ENCODE measurements at regions not wholly inside any gene's neighbourhood (a gene's known extent, or its start where the extent isn't known, plus 50 kb on each side); places are given as distances from the start of the nearest gene placed in this dataset.

DNA sequence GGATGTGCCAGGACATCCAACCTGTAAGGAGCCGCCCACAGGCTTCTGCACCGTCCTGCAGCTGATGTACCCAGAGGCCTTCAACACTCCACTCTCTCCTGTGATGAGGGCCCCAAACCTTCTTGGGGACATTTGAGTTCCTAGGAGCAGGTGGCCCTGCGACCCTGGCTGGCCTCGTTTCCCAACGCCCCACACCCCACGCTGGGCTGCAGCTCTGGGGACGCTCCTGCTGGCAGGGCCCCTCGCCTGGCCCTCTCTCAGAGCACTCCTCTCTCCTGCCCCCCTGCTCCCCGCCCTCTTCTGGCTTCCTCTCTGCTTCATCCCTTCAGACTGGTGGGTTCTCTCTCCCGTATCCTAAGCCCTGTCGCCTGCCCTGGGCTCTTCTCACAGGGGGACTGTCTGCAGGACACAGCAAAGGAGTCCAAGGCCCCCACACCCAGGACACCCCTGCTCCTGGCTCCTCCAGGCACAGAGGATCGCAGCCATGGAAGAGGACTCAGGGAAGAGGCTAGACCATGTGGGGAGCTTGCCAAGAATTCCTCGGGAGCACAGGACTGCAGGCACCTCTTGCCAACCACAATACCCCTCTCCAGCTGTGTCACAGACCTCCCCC lies 541.4 kb downstream of the TCERG1L start:
- no peak for DNase-seq (ENCODE audit: low spot score)

- DNase-seq (ENCODE audit: low spot score): no peak
Measured at GRCh38 chr10:130771491-130771946, 540.0 kb downstream of the TCERG1L start.

DNA sequence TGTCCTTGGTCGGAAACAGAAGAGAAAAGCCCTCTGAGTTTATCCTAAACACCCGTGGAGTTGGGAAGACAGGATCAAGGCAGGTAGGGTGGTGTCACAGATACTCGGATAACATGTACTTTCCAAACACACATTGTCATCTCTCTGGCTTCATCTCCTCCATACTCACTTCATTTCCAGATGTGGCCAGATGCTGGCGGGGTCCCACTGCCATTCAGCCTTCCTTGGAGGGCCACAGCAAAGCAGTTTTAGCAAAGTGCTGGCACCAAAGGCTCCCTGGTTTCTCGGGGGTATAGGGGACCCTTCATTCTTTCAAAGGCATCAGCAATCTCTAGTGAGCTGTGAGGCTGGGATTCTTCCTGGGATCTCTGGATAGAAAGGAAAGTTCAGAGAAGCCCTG lies 539.5 kb downstream of the TCERG1L start:
- no peak for DNase-seq (ENCODE audit: low spot score)

DNA sequence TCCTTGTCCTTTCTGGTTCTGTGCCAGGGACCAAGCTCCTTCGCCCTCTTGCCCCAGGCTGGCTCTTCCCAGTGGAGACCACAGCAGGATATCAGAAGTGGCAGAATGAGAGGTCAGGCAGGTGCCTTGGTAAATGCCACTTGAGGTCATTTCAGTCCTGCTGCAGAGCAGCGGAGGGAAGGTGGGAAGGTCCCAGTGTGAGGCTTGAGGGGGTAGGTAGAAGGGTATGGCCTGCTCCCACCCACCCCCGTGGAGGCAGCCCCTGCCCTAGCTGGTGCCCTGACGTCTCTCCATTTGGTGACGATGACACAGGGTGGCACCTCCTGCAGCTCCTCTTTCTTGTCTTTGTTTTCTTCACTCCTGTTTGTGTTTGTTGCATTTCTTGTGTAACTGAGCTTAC lies 538.8 kb downstream of the TCERG1L start:
- DNase-seq (ENCODE audit: low spot score): no peak

DNA sequence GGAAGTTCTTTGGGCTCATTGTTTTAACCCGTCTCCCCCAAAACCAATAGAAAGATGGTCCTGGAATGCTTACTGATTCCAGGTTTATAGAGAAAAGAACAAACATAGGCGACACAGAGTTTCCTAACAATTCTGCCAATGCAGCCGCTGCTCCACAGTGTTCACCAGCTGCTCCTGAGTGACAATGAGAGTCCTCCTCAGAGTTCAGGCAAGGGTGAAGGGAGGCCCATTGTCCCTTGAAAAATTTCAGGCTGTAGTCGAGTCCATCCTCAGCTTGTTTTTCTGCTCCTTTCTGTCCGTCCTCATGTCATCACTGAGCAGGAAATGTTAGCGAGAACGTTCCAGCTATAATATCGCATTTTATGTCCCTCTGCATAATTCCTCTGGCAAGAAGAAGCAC lies 537.6 kb downstream of the TCERG1L start:
- DNase-seq (ENCODE audit: low spot score): no peak

DNA sequence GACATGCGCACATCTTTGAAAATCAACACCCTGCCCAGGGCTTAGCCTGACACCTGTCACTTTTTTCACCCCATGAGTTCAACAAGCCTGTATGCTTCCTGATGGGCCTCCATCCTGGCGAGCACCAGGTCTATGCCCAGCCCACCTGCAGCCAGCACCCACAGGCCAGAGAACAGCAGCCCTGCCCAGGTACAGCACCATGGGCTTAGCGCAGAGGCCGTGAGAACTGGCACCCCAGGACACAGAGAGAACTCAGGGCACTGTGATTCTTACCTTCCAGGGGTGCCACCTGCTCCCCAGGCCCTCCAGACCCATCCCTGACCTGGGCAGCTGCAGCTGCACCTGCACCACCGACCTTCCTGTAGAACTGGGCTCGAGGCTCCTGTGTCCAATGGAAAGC lies 536.6 kb downstream of the TCERG1L start:
- no peak for DNase-seq (ENCODE audit: low spot score)

GRCh38 chr10:130775311-130775710 lies 536.2 kb downstream of the TCERG1L start:
- DNase-seq (ENCODE audit: low spot score): no peak

- no peak for DNase-seq (ENCODE audit: low spot score)
Measured at GRCh38 chr10:130776724-130777123, 534.8 kb downstream of the TCERG1L start.

DNA sequence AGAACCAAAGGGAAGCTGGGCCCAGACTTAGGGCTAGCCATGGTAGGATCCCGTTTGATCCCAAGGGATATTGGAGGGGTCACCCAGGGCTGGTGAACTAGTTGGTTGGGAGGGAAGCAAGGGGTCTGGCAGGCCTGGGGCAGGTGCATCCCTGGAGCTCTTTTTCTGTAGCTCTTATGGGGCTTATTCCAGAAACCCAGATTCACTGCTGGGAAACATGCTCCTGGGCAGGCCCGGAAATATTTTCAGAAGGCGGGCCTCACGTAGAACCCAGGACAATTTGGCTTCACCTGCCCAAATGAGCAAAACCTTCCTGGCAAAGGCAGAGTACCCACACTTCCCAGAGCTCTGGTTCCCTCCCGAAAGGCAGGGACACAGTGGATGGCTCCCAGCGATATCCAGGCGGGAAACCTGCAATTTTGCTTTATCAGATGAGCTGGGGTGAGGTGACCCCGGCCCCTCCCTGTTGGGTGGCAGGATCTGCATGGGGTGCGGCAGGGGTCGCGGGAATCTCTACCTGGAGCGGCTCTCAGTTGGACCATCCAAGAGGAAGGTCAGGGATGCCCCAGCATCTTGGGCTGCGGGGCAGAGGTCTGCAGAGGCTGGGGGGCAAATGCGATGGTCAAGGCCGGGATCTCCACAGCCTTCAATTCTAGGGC lies 533.9 kb downstream of the TCERG1L start:
- DNase-seq (ENCODE audit: low spot score): no peak

DNA sequence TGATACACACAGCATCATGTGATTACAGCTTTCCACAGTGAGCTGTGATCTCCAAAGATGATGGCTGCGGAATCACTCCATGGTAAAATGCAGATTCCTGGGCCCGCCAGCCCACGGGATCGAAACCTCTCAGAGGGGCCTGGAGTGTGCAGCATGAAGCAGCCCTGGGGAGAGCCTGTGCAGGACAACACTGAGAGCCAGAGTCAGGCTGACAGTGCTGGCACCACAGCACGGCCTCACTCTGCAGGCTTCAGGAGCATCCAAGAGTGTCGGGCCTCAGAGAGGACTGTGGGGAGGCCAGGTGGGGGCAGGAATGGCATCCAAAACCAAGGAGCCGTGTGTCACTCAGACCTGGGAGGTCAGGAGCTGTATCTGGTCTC lies 533.4 kb downstream of the TCERG1L start:
- no peak for DNase-seq (ENCODE audit: low spot score)

DNA sequence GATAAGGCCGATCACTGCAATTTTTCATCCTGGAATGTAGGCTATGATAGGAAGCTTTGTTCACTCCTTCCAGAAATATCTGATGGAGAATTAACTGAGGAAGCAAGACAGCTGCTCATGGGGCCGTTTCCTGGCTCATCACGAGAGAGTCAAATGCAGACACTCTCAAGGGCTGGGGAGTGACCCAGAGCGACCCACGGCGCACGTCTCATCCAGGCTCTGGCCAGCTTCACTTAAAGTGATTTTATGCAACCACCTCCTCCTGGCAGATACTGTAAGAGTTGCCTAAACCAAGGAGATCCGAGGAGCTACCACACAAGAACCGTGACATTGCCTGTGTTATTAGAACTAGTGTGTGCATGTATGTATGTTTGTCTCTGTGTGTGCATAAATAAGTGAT lies 530.8 kb downstream of the TCERG1L start:
- no peak for DNase-seq (ENCODE audit: low spot score)

DNA sequence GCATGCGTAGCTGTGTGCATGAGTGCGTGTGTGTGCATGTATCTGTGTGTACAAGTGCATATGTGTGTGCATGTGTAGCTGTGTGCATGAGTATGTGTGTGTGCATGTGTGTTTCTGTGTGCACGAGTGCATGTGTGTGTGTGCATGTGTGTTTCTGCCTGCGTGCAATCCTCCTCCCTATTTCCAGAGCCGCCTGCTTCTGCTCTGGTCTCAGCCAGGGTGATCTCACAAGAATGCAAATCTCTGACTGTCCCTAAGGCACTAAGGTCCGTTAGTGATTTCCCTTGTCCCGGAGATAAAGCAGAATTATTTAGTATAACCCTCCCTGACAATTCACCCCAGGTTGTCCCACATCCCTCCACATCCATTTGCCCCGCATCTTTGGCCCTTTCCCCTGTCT lies 530.3 kb downstream of the TCERG1L start:
- no peak for DNase-seq (ENCODE audit: low spot score)

DNA sequence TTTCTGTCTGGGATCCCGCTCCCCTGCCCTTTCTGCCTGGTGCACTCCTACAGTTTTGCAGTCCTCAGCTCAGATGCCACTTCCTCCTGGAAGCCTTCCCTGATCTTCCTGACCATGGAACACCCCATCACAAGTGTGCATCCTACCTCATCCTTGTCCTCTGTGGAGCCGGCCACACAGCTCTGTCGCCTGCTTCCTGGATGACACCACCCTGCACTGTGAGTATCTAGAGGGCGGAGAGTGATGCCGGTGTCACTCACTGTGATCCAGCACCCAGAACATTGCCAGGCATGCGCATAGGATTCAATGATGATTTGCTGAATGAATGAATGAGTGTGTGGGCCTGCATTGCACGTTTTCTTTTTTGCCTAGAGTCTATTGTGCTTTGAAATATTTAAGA lies 529.9 kb downstream of the TCERG1L start:
- DNase-seq (ENCODE audit: low spot score): no peak

DNA sequence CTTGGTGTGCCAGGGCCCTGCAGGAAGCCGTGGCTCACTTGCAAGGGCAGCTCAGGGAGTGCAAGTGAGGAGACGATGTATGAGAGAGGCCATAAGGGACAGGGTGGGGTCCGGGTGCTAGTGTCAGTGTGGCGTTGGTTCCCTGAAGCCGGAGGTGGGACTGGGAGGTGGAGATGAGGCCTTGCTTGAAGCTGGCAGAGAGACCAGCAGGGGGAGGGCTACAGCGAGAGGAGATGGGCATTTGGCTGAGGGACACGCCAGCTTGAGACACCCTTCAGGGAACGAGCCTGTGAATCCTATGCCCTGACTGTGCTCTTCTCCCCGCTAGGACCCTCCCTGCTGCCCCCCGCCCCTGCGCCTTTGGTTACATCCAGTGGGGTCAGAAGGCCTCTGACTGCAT lies 529.1 kb downstream of the TCERG1L start:
- no peak for DNase-seq (ENCODE audit: low spot score)

DNA sequence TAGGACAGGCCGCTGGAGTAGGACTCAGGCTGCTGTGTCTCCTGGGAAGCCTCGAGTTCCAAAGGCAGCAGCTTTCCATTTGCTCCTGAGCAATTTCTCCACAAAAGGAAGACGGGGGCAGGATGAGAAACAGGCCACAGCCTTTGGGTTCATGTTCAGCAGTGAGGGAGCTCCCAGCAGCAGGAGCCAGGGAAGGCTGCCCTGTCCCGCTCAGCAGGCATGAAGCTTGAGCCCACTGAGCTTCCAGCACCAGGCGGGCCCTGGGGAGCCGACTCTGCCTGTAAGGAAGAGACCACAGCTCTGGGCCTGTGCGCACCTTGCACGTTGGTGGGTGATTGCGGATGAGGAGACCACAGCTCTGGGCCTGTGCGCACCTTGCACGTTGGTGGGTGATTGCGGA lies 527.2 kb downstream of the TCERG1L start:
- DNase-seq (ENCODE audit: low spot score): no peak

DNA sequence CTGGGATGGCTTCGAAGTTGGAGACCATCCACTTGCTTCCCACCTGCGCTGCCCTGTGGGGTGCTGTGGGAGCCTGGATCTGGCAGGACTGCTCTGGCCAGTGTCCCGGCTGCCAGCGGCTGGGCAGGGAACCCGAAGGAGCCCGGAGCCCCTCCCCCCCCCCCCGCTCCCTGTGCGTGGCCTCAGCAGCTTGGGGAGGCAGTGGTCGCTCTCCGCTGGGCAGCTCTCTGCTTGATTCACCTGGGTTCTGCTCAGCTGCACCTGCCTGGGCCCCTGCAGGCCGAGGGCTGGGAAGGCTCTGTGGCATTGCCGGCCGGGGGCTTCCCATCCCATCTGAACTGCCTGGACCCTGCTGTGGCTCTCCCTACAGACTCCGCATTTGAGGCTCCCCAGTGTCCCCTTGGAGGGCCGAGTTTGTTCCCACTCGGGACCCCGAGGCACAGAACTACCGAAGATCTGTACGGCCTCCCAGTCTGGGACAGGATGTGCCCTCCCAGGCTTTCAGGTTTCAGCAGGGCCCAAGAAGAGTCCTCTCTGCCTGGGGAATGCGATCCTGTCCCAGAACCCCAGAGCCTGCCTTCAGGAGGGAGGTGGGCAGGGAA lies 525.1 kb downstream of the TCERG1L start:
- no peak for DNase-seq (ENCODE audit: low spot score)

DNA sequence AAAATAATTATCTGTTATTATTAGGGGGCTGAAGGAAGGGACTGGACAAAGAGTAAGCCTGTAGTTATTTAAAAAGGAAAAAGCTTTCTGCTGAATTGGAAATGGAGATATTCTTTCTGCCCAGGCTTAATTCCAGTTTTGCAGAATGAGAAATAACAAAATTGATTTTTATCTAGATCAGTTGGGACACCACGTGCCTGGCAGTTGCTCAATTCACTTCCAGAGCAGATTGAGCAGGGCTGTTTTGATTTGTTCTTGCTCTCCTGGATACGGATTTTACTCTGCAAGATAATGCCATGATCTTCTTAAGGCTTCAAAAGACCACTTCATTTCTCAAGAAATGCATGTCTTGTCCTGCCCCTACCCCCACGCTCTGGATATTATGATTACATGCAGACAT lies 524.3 kb downstream of the TCERG1L start:
- no peak for DNase-seq (ENCODE audit: low spot score)

GRCh38 chr10:130787821-130788220 lies 523.7 kb downstream of the TCERG1L start:
- no peak for DNase-seq (ENCODE audit: low spot score)

GRCh38 chr10:130790339-130790738 lies 521.2 kb downstream of the TCERG1L start:
- no peak for DNase-seq (ENCODE audit: low spot score)

DNA sequence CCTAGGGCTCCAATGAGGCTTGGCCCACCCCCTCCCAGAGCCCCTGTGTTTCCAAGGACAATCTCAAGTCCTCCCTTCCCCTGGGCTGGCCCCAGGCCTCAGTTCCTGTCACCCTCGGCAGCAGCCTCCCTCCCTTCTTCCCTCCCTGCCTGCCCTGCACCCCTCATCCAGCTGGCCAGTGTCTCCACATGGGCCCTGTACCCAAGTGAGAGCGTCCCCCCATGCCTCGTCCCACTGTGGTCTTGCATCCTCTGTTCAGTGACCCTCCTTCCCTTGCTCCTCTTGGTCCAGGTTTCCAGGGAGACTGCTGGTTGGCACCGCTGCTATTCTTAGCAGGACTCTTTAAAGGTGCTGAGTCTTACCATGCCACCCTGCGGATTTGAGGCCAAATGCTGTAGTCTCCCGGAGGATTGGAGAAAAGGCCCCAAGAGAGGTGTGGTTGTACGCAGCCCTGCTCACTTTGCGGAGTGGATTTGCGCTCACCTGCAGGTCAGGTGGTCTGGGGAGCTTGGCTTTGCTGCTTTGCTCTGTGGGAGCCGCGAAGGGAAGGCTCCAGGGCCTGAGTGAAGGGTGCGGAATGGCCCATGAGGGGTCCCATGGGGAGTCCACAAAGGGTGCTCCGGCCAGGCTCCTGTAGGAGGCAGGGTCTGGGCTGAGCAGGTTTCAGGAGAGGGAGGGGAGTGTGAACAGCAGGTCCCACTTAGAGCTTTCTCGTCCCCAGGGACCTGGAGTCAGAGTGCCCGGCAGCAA lies 519.2 kb downstream of the TCERG1L start:
- no peak for DNase-seq (ENCODE audit: low spot score)

- DNase-seq (ENCODE audit: low spot score): no peak
Measured at GRCh38 chr10:130795819-130796218, 515.7 kb downstream of the TCERG1L start.

GRCh38 chr10:130799532-130799931 lies 512.0 kb downstream of the TCERG1L start:
- no peak for DNase-seq (ENCODE audit: low spot score)

DNA sequence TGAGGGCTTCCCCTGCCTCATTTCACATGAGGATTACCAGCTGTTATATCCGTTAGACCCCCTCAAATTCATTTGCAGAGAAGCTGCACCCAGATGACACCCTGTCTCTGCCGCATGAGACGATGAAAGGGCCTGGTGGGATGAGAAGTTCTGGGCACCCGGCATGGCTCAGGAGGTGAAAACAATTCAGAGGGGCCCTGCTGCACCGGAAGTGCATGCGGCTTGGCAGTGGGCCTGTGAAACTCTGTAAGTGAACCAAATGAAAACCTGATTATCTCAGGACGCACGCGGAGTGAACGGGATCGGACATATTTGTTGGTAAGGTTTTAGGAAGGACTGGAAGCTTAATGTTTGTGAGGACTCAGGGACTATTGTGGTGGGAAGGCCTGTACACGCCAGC lies 511.2 kb downstream of the TCERG1L start:
- no peak for DNase-seq (ENCODE audit: low spot score)
